Endothelial cell of umbilical vein (primary cell): ENCODE measurements at regions not wholly inside any gene's neighbourhood (a gene's known extent, or its start where the extent isn't known, plus 50 kb on each side); places are given as distances from the start of the nearest gene placed in this dataset.

Source experiments
- BruUV-seq: library from RNA; stranded (reverse); fragments of 400-500 nt; replicated peaks from 2 replicates; lab custom pipeline; 2021; lab: Mats Ljungman, UMichigan
- CTCF ChIA-PET: fragments of 300-600, 350-600 bp; sonication (Branson Sonifier 250); formaldehyde crosslinking; loops from one replicate; lab custom pipeline; 2021; ENCODE audit warnings: antibody characterized with exemption, inconsistent platforms; lab: Charles Lee
- POLR2A ChIA-PET: fragments of 300-600, 350-600 bp; sonication (Branson Sonifier 250); formaldehyde crosslinking; loops from one replicate; lab custom pipeline; 2021; ENCODE audit warnings: antibody characterized with exemption, inconsistent platforms; lab: Charles Lee
- DNase-seq: peaks from one replicate; pipeline ENCODE4 v3.0.0-alpha.2; 2011; ENCODE audit warnings: low read depth, low spot score
- FAIRE-seq: peaks from 2 replicates; lab custom pipeline; 2011; peaks lifted over from hg19 to GRCh38; lab: Jason Lieb, UNC
- H2AFZ ChIP-seq: 2 replicates; pipeline ENCODE4 v1.6.0; 2012; ENCODE audit warnings: low read depth, low read length, control low read depth, inconsistent platforms
- H3K27ac ChIP-seq: 2 replicates; pipeline ENCODE4 v1.5.1; 2011; ENCODE audit warnings: low read depth, mild to moderate bottlenecking, control low read depth, low read length, moderate library complexity; ENCODE audit not compliant: insufficient read depth
- H3K27me3 ChIP-seq, 2 experiments: 2 replicates each; pipeline versions ENCODE4 v1.6.0 to v1.6.1; 2011; ENCODE audit warnings: low read length in 2 of 2, mixed read lengths in 1 of 2; ENCODE audit not compliant: control insufficient read depth in 2 of 2, insufficient read depth in 2 of 2
- H3K36me3 ChIP-seq, 2 experiments: 2 replicates in 1 of 2; 3 replicates in 1 of 2; pipeline ENCODE4 v1.5.1; 2011; ENCODE audit warnings: low read length in 2 of 2, mild to moderate bottlenecking in 1 of 2, moderate library complexity in 1 of 2; ENCODE audit not compliant: control insufficient read depth in 2 of 2, insufficient read depth in 2 of 2; ENCODE audit errors: extremely low read depth in 1 of 2
- H3K4me1 ChIP-seq: 3 replicates; pipeline ENCODE4 v1.5.1; 2011; ENCODE audit warnings: mild to moderate bottlenecking, low read length; ENCODE audit not compliant: control insufficient read depth, insufficient read depth; ENCODE audit errors: extremely low read depth
- H3K4me2 ChIP-seq: 2 replicates; pipeline ENCODE4 v1.6.1; 2011; ENCODE audit warnings: low read length, control low read depth, mixed read lengths; ENCODE audit not compliant: insufficient read depth
- H3K4me3 ChIP-seq, 3 experiments: fragments of 200-600 bp in 1 of 3; sonication (generic), shearing (Covaris generic) in 1 of 3; replicated peaks in 1 of 3; 2 replicates each; pipeline ENCODE4 v1.5.1; 2011 to 2016; ENCODE audit warnings: control low read depth in 3 of 3, low read length in 3 of 3, mild to moderate bottlenecking in 2 of 3, inconsistent platforms in 1 of 3, low read depth in 1 of 3, moderate library complexity in 1 of 3; ENCODE audit not compliant: insufficient read depth in 1 of 3
- H3K79me2 ChIP-seq: 2 replicates; pipeline ENCODE4 v1.6.0; 2012; ENCODE audit warnings: low read length, inconsistent platforms; ENCODE audit not compliant: control insufficient read depth, insufficient read depth
- H3K9ac ChIP-seq: replicated peaks from 2 replicates; pipeline ENCODE3; 2011; ENCODE audit warnings: low read length, control low read depth; ENCODE audit not compliant: insufficient read depth; ENCODE audit errors: extremely low read depth
- H3K9me1 ChIP-seq: replicated peaks from 3 replicates; pipeline ENCODE4 v1.6.0; 2011; ENCODE audit warnings: mild to moderate bottlenecking, low read length; ENCODE audit not compliant: control insufficient read depth, insufficient read depth; ENCODE audit errors: extremely low read depth
- H3K9me3 ChIP-seq: replicated peaks from 2 replicates; pipeline ENCODE4 v1.5.1; 2012; ENCODE audit warnings: low read length, inconsistent platforms; ENCODE audit not compliant: control insufficient read depth, insufficient read depth
- H4K20me1 ChIP-seq: replicated peaks from 2 replicates; pipeline ENCODE3; 2011; ENCODE audit warnings: mild to moderate bottlenecking, low read length; ENCODE audit not compliant: control insufficient read depth, insufficient read depth; ENCODE audit errors: extremely low read depth
- EZH2 ChIP-seq: IDR thresholded peaks from 2 replicates; pipeline ENCODE4 v1.6.1; 2012; ENCODE audit warnings: borderline replicate concordance, low read depth, mild to moderate bottlenecking, moderate library complexity, low read length, inconsistent platforms; ENCODE audit not compliant: severe bottlenecking
- FOS ChIP-seq: IDR thresholded peaks from 2 replicates; pipeline ENCODE4 v1.6.1; 2011; ENCODE audit warnings: mild to moderate bottlenecking, low read length, moderate library complexity, borderline replicate concordance; ENCODE audit not compliant: insufficient read depth
- GATA2 ChIP-seq: IDR thresholded peaks from 2 replicates; pipeline ENCODE4 v1.7.0; 2011; ENCODE audit warnings: low read depth, mild to moderate bottlenecking, moderate library complexity, mixed read lengths, low read length; ENCODE audit not compliant: insufficient read length, insufficient read depth
- JUN ChIP-seq: IDR thresholded peaks from 2 replicates; pipeline ENCODE4 v1.6.1; 2011; ENCODE audit warnings: borderline replicate concordance, low read depth; ENCODE audit not compliant: insufficient read length, insufficient read depth
- MYC ChIP-seq: IDR thresholded peaks from one replicate; pipeline ENCODE4 v1.6.1; 2011; ENCODE audit warnings: mild to moderate bottlenecking, low read depth, low read length
- POLR2A ChIP-seq: IDR thresholded peaks from 2 replicates; pipeline ENCODE4 v1.6.1; 2012; ENCODE audit warnings: low read depth, mild to moderate bottlenecking, control low read depth, low read length
- POLR2AphosphoS5 ChIP-seq: IDR thresholded peaks from 2 replicates; pipeline ENCODE4 v1.6.1; 2012; ENCODE audit warnings: low read depth, mild to moderate bottlenecking, control low read depth, low read length, moderate library complexity; ENCODE audit not compliant: insufficient read depth
- dilution Hi-C: fragments of 300-500 bp; cut with MboI; formaldehyde crosslinking; loops from one replicate; pipeline ENCODE4 v1.15.0; 2019; ENCODE audit warnings: low sequenced_read_pairs; ENCODE audit not compliant: extremely low pct_ligation_motif_present
- intact Hi-C: fragments of 100-400 bp; cut with micrococcal nuclease; formaldehyde crosslinking; loops from one replicate; pipeline ENCODE4 v1.10.0; 2022
- TF ChIP-seq, protein P1 (sequence below), 2 donors: IDR thresholded peaks; 1 replicate in 1 of 2; 2 replicates in 1 of 2; pipeline ENCODE4 v1.5.1; 2011; ENCODE audit warnings: low read length in 2 of 2, mild to moderate bottlenecking in 2 of 2, moderate library complexity in 2 of 2, control low read depth in 1 of 2, inconsistent platforms in 1 of 2, low read depth in 1 of 2; ENCODE audit not compliant: insufficient read depth in 1 of 2; ENCODE audit errors: extremely low read depth in 1 of 2
- TF ChIP-seq, protein P2 (sequence below): IDR thresholded peaks from 2 replicates; pipeline ENCODE4 v1.6.1; 2011; ENCODE audit not compliant: insufficient read depth, insufficient read length

DNA sequence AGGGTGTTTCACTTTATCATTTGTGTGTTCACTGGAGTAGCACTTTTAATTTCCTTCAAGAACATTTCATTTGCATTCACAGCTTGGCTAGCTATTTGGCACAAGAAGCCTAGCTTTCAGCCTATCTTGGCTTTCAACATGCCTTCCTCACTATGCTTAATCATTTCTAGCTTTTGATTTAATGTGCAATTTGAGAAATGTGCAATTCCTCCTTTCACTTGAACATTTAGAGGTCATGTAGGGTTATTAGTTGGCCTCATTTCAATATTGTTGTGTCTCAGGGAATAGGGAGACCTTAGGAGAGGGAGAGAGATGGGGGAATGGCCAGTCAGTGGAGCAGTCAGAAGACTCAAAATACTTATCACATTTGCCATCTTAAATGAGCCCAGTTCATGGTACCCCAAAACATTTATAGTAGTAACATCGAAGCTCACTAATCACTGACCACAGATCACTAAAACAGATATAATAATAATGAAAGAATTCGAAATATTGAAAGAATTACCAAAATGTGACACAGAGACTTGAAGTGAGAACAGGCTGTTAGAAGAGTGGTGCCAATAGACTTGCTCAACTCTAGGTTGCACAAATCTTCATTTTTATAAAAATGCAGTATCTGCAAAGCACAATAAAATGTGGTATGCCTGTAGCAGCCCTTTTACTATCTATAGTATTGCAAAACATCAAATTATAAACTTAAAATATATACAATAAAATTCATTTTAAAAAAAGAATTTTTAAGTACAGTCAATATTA lies 561.2 kb downstream of the METTL4 start:
- TF ChIP-seq JUN = no peak
- no peak for TF ChIP-seq POLR2AphosphoS5
- TF ChIP-seq FOS = no peak
- TF ChIP-seq, protein P1, sequence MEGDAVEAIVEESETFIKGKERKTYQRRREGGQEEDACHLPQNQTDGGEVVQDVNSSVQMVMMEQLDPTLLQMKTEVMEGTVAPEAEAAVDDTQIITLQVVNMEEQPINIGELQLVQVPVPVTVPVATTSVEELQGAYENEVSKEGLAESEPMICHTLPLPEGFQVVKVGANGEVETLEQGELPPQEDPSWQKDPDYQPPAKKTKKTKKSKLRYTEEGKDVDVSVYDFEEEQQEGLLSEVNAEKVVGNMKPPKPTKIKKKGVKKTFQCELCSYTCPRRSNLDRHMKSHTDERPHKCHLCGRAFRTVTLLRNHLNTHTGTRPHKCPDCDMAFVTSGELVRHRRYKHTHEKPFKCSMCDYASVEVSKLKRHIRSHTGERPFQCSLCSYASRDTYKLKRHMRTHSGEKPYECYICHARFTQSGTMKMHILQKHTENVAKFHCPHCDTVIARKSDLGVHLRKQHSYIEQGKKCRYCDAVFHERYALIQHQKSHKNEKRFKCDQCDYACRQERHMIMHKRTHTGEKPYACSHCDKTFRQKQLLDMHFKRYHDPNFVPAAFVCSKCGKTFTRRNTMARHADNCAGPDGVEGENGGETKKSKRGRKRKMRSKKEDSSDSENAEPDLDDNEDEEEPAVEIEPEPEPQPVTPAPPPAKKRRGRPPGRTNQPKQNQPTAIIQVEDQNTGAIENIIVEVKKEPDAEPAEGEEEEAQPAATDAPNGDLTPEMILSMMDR (IDR thresholded peaks at IDR 0.05; ENCODE audit: extremely low read depth in 1 of 2, insufficient read depth in 1 of 2, low read depth in 1 of 2, low read length in 2 of 2) = no peak
- no peak for TF ChIP-seq POLR2A
- no peak for TF ChIP-seq MYC
- no peak for TF ChIP-seq EZH2
- TF ChIP-seq, protein P2, sequence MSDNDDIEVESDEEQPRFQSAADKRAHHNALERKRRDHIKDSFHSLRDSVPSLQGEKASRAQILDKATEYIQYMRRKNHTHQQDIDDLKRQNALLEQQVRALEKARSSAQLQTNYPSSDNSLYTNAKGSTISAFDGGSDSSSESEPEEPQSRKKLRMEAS = no peak
- TF ChIP-seq GATA2 = no peak
- H3K4me1 ChIP-seq = no peaks in the 10 kb centered on the region
- no peak overlapping the region for H3K27ac ChIP-seq
- DNase-seq = no peak
- H3K4me3 ChIP-seq = no peak overlapping the region
- ChIA-PET CTCF (no interaction called here), POLR2A (no interaction called here)
- no peaks in the 10 kb centered on the region for H3K79me2 ChIP-seq
- no peak overlapping the region for H2AFZ ChIP-seq
- no peaks in the 10 kb centered on the region for H3K36me3 ChIP-seq
- no peaks in the 10 kb centered on the region for H4K20me1 ChIP-seq
- H3K4me2 ChIP-seq = no peak overlapping the region
- BruUV-seq = no TSS peak
- H3K9me1 ChIP-seq = no peaks in the 10 kb centered on the region
- H3K9ac ChIP-seq = no peak overlapping the region
- no peak for FAIRE-seq
- no peaks in the 10 kb centered on the region for H3K27me3 ChIP-seq
- dilution Hi-C loops = no loop called here
- intact Hi-C loops = no loop called here
- H3K9me3 ChIP-seq = no peaks in the 10 kb centered on the region
